GM23248 (cell line): ENCODE measurements at regions not wholly inside any gene's neighbourhood (a gene's known extent, or its start where the extent isn't known, plus 50 kb on each side); places are given as distances from the start of the nearest gene placed in this dataset.

ENCODE experiments used
- EZH2 ChIP-seq: fragments of 200-600 bp; sonication (generic); IDR thresholded peaks from 2 replicates; pipeline ENCODE4 v1.6.1; 2018; ENCODE audit warnings: antibody characterized with exemption, mild to moderate bottlenecking; ENCODE audit not compliant: insufficient read depth, poor library complexity, severe bottlenecking
- EZH2phosphoT487 ChIP-seq: fragments of 200-600 bp; sonication (generic); IDR thresholded peaks from 2 replicates; pipeline ENCODE4 v1.6.1; 2018; ENCODE audit warnings: antibody characterized with exemption, moderate library complexity, mild to moderate bottlenecking, low read depth; ENCODE audit not compliant: insufficient read depth

GRCh38 chr7:52436278-52436677 lies 599.2 kb upstream of the POM121L12 start:
- TF ChIP-seq EZH2phosphoT487 (no peak), EZH2 (no peak)
